NCI-H526 (cell line): ENCODE measurements at regions not wholly inside any gene's neighbourhood (a gene's known extent, or its start where the extent isn't known, plus 50 kb on each side); places are given as distances from the start of the nearest gene placed in this dataset.

ENCODE experiments used
- DNase-seq, 2 experiments: peaks; one replicate each; lab custom pipeline; 2025; lab: John Stamatoyannopoulos, UW

DNA sequence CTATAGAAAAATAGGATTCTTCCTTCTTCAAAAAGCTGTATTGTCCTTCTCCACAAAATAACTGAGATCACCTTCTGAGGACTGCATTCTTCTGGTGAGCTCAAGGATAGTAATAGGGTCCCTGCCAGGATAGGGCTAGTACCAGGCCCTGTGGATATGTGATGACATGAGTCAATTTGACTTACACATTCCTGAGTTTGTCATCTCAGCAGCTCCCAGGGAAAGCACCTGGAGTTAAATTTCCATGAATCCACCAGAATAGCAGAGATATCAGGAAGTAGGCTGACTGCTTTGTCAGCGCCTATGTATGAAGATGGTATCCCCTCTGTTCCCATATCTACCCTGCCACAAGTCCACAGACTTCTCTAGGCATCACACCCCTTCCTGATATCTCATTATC lies 225.8 kb downstream of the PMP22 start:
- DNase-seq: no peak

DNA sequence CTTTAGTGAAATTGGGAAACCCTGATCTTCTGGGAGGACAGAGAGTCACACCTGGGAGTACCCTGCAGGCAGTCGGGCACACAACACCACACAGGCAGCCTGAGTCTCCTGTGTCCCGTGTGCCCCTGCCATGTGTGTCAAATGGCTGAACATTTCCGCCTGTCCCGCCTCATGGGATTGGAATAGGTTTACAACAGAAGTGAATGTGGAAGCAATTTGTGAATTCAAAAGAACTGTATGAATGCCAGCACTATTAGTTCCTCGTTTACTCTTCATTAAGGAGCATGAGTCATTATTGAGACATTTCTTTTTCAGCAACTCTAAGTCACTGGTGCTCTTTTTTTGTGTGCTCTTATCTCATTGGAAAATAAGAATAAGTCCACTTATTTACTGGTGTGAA lies 226.5 kb downstream of the PMP22 start:
- no peak for DNase-seq

DNA sequence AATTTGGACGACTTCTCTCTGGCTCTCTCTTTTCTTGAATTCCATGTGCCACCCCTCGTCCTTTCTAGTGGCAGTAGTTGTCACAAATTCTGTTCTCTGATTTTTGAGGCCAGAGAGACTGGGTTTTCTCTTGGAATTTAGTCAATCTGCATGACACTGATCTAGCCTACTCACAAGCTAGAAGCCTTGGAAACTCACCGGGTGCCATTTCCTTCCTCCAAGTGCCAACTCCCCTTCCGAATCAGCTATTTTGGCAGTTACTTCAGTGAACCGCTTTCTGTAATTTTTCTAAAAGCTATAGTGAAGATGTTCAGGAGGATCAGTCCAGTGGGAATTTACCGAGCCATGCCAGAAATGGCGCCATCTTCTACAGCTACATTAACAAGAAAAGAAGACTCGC lies 228.9 kb downstream of the PMP22 start:
- no peak for DNase-seq

DNA sequence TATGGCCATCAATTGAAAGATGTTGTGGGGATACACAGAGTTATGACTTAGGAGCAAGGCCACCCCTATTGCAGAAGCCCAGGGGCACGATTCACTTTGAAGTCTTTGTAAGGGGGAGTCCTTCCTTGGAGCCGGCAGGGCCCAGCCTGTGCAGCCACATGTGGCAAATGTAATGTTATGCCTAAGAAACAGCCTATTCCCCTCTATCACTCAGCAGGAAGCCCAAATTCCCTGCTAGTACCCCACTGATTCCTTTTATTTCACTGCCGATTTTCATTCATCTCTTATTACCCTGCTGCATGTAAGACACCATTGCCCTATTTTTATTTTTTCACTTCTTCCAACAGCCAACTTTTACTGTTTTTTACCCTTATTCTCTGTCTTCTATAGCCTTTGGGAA lies 233.2 kb downstream of the PMP22 start:
- DNase-seq: no peak

DNA sequence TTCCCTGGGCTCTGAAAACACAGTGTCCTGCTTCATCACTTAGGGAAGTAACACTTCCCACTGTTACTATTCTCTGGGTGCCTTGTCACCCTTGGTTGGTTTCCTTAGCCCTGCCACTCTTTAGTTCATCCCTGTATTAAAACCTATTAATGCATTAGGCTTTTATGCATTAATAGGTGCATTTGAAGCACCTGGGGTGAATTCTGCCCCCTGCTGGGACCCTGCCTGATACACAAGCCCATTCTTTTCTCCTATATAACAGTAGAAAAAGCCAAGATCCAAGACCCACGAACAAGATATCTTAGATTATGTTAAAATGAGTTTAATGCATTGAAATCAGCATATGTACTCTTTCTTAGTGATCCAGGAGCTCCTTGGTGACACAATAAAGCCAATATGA lies 235.7 kb downstream of the PMP22 start:
- no peak for DNase-seq

DNA sequence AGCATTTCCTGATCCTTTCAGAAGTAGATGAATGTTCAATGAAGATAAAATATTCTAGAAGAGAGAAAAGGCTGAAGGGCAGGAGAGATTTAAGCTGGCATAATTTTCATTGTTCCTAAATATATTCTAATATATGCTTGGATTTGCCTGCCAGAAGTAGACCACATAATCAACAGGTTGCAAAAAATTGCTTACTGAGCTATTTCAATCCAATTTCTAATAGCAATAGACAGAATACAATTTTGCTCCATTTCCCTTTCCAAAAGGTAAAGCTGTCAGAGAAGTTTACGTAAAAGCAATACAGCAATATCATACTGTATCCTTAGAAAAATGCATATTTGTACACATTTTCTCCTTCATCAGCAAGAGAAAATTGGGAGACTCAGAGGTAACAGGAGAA lies 237.3 kb downstream of the PMP22 start:
- DNase-seq: no peak

DNA sequence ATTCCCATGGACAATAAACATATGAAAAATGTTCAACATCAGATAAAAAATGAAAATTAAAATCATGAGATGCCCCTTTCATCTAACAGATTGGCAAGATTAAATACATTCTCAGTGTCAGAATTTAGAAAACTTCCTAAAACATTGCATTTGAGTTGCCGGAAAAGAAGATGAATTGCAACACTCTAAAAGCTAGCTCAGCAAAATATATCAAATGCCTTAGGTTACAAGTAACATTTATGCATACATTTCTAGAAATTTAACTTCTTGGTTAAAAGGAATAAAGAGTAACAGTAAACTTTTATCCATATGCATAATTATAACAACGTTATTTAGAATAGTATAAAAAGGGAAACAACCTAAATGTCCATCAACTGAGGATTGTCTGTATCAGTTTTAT lies 239.0 kb downstream of the PMP22 start:
- DNase-seq: no peak

DNA sequence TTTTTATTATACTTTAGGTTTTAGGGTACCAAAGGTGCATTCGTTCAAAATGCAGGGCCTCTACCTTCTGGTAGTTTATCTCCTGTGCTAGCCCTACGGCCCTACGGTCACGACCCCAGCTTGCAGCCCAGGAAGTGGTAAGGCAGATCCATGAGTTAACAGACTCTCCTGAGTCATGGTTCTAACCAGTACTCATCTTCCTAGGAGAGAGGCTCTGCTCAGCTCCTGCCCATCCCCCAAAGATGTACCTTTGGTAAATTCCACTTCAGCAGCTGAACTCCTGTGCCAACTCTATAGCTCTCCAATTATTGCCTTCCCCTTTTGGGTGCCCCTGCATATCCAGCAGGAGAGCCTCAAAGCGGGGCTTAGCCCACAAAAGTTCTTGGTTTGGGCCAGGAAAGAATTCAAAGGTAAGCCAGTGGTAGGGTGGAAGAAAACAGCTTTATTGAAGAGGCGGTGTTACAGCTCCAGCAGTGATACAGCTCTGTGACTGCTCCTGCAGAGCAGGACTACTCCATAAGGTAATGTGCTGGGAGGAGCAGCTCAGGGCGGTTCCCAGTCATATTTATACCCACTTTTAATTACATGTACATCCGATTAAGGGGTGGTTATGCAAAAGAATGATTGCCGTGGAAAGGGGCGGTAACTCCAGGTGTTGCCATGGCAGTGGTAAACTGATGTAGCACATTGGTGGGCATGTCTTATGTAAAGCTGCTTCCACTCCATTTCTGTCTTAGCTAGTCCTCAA lies 241.4 kb downstream of the PMP22 start:
- no peak for DNase-seq

DNA sequence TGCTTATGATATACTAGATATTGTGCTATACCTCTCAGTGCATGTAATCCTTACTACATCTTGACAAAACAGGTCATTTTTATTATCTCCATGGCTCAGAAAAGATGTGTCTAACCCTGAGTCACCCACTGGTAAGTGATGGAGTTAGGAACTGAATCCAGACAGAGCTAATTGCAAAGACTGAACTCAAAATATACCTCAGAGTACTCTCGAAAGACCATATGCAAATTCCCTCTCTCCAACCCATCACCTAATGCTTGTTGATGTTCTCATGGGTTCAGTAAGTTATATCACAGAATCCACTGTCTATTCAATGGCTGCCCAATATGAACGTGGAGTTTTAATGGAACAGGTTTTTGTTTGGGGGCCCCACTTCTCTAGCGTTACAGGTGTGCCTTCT lies 246.0 kb downstream of the PMP22 start:
- DNase-seq: no peak

DNA sequence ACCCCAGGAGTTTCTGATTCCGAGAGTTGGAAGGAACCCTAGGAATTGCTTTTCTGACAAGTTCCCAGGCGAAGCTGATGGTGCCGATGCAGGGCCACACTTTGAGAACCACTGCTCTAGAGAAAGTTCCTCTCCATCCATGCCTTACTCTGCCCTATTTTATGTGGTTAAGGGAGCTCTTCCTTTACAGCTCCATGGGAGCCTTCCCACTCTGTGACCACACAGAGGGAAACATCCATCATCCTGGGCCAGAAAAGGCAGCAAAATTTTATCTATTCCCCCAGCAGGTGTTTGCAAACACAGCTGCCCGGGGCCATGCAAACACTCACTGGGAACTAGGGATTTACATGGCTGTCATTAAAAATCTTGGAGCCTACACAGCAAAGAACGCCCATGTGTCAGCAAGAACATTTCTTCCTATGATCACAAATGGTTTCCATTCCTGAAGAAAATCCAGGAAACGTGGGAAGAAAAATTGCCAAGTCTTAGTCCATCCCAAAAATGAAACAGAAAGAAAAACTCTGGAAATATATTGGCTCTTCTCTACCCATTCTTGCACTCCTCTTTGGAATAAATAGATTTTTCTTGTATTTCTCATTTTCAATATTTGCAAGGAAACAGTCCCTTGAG lies 252.7 kb downstream of the PMP22 start:
- no peak for DNase-seq

DNA sequence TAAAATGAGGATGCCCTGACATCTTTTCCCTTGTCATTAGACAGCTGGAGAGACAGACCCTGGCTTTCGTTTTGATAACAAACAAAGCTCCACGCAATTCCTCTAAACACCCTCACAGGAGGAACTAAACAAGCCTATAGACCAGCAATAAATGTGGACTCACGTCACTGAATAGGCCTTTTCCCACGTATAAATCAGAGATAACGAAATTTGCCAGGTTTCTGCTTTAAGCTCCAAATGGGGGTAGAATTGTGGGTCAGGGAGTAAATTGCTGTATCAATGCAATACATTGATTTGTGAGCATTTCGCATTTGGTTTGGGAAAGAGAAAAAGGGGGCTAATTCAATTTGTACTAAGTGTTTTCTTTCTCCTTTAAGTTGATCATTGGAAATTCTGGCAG lies 256.0 kb downstream of the PMP22 start:
- no peak for DNase-seq

DNA sequence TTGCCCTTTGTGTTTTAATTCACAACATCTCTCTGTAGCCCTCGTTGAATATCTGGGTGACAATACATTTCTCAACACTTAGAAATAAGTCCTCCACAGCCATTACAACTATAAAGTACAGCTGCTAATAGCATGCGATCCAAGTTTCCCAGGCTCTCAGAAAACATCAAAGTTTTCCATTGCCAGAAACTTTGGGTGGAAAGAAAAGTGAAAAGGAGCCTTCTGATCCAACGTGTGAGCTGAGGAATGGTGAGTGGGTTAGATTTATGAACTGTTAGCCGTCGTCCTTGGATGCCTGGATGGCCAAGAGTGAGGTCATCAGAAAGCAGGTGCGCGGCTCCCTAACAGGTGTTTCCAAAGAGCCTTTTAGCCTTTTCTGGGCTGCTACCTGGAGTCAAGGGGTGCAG lies 258.0 kb downstream of the PMP22 start:
- no peak for DNase-seq

DNA sequence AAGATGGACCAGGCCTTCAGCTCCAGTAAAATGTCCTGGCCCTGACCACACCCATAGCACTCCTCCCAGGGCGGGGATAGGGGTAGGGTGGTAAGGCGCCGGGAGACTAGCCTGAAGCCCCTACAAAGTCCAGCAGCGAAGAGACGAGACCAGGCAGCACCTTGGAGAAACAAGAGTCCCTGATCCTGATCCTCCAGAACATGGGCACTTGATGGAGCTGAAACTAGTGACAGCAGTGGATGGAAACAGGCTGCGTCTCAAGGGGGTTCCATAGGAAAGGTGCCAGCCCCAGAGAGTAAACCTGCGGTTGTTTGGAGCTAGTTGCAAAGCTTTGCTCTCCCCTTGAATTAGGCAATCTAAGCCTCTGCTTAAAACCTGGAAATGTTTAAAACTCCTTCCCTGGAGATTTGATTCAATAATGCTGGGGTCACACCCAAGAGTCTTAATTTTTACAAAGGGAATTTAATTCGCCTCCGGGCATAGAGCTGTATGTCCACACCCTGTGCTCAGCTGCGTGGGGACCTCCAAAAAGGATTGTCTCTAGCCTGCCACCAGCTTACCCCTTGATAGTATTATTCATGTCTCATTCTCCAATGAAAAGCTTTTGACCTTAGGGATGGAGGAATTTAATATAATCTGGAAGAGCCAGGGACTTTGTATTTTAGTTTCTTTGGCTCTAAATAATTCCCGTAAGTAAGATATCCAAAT lies 258.6 kb downstream of the PMP22 start:
- no peak for DNase-seq

DNA sequence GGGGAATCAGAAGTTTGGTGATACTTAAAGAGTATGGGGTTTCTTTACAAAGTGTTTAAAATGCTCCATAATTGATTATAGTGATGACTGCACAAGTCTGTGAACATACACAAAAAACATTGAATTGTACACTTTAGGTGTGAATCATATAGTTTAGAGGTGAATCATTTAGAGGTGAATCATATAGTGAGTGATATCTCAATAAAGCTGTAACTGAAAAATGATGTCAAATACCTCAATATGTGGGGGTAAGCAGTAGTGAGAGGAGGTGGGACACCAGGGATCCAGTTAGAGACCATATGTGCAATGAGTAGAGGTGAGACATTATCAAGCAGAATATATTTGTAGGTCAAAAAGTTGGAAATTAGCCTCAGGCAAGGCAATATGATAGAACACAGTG lies 264.5 kb downstream of the PMP22 start:
- DNase-seq: no peak

DNA sequence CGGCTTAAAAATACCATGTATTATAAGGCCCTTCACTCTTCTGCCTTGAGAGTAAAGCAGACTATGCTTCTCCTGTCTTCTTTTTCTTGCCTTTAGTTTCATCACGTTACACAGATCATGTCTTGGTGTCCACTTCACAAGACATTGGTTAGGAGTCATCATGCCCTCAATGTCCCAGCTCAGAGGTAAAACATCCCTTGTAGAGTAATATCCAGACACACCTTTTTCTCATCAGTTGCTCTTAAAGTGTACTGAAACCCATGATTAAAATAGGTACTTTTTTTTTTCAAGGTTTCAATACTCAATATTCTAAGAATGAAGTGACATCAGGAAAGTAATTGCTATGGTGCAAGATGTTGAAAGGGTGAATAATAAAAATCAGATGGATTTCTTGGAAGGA lies 267.8 kb downstream of the PMP22 start:
- no peak for DNase-seq

DNA sequence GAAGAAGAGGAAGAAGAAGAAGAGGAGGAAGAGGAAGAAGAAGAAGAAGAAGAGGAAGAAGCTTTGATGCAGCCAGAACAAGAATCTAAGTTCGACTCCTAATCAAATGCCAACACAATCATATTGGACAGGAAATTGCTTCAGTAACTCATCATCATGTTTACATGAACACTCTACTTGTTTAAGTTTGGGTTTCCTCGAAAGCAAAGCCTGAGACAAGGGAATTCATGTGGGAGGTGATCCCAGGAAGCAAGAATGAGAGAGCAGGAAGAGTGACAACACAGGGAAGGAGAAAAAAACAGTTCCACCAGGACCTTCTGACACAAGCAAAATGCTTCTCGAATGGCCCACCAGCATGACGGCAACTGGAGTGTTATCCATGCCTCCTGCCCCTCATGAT lies 279.0 kb downstream of the PMP22 start:
- no peak for DNase-seq

DNA sequence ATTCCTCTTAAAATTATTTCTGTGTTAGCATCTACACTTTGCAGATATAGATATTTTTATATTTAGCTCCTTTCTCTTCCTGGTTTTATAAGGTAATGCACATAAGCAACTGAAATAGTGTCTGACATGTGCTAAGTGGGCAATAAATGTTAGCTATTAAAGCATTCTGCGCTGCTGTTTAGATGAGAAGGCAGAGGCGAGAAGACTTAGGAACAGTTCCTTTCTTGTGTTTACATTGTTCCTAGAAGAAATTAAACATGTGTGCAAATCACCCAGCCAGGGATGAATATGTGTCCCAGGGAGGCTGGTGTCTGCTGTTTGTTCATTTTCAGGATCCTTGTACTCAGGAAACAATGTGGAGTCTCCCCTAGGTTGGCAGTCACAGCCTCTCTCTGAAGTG lies 292.3 kb downstream of the PMP22 start:
- DNase-seq: no peak

DNA sequence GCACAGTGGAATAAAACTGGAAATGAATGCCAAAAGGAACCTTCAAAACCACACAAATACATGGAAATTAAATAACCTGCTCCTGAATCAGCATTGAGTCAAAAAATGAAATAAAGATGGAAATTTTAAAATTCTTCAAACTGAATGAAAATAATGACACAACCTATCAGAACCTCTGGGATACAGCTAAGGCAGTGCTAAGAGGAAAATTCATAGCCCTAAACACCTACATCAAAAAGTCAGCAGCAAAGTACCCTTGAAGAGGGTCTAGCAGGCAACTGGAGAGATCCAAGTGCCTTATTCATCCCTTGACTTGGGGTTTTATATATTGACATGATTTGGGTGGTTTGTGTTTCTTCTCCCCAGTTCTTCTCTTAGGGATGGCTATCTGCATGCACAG lies 294.1 kb downstream of the PMP22 start:
- DNase-seq: no peak

DNA sequence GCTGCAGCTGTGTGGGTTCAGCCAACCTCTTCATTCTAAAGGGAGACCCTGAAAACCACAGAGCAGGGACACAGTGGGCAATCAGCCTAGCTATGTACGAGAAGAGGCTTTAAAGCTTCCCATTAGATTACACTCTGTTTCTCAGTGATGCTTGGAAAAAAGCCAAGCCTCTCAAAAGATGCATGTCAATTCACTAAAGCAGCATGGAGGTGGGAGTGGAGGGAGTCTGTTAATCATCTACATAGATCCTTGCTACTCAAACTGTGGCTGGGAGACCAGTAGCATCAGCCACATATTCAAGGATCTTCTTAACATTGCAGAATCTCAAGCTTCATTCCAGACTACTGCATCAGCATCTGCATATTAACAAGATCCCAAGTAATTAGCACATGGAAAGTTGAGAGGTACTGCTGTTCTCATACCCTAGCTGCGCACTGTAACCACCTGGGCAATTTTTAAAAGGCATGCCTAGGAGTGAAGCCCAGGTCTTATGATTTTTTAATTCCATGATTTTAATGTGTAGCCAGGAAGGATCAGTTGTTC lies 305.9 kb downstream of the PMP22 start:
- DNase-seq: no peak

DNA sequence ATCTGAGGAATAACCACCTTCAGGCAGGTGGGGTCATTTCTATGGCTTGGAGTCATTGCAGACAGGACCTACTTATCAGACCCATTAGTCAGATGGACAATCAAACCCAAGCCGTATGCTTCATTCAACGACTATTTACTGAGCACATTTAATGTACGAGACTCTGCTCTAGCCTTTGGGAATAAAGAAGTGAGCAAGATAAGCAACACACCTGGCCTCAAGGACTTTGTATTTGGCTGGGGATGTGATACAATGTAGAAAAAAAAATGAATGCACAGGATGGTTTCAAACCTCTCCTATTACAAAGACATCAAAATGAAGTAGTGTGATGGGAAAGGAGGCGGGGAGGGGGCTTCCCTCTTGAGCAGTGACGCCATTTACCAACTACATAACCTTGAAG lies 311.7 kb downstream of the PMP22 start:
- no peak for DNase-seq

DNA sequence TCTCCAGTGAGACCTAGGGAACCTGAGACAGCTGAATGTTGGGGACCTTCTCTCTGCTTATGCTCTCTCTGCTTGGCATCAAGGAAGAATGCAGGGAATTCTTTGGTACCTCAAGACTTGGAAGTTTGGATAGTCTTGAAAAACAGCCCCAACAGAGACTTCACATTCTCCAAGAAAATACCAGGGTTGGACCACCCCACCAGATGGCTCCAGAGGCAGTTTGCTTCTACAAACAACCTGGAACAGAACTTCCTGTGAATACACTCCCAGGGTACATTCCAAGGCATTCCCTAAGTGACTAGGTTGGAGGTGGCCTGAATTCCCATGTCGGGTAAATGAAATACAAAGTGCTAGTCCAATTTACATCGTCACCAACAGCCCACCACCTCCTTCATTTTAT lies 314.4 kb downstream of the PMP22 start:
- DNase-seq: no peak

DNA sequence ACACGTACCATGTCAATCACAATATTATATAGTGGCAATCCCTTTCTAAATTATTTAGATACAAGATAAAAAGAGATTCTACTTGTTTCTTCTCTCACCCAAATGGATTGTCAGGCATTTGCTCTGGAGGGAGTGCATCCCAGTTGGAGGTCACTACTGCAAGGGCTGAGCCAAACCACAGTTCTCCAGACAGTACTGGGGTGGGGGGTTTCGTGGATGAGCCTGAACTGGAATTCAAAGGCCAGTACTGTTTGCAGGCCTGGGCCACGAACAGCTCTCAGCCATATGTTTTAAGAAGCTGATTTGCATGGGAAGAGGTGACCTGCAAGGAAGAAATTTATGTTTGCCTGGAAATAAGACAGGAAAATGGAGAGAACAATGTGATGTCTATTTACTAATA lies 314.9 kb downstream of the PMP22 start:
- DNase-seq: no peak

DNA sequence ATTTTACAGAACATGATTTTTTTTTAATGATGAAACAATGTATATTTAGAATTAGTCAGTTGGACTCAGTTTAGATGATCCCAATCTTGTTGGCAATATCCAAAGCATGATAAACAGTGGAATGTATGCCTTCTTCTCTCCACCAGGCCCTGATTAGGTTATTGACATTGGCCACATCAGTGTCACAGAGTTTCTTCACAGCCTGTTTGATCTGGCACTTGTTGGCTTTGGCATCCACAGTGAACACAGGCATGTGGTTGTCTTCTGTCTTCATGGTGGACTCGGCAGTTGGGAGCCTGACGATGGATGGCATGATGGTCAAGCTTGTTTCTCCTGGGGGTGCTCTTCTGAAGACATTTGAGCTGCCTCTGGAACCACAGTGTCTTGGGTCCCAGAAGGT lies 317.5 kb downstream of the PMP22 start:
- no peak for DNase-seq
